SK-N-MC (cell line): ENCODE measurements at regions not wholly inside any gene's neighbourhood (a gene's known extent, or its start where the extent isn't known, plus 50 kb on each side); places are given as distances from the start of the nearest gene placed in this dataset.

Source experiments
- EZH2 ChIP-seq: fragments of 200-600 bp; sonication (generic); IDR thresholded peaks from one replicate; pipeline ENCODE4 v1.6.1; 2017; ENCODE audit warnings: antibody characterized with exemption
- POLR2AphosphoS5 ChIP-seq: IDR thresholded peaks from 2 replicates; pipeline ENCODE4 v1.6.1; 2012; ENCODE audit warnings: mild to moderate bottlenecking, low read depth, low read length, borderline replicate concordance

DNA sequence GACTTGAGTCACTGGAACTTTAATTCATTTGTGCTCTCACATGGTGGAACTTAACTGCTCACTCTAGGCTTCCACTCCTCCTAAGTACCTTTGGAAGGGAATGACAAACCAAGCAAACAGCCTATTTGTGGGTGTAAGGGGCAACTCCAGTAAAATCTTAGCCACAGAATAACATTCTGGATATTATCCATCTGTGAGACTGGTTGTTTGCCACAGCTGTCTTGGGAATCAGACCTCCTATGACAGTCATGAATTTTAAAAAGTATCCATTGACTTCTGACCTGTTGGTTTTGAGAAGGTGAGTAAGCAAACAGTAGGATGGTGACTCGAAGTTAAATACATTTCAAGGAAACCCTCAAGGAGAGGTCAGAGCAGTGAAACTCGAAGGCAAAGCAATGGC is 147.3 kb upstream of the CDIN1 start:
- TF ChIP-seq POLR2AphosphoS5 = no peak
- TF ChIP-seq EZH2 = no peak
